Daoy (cell line): ENCODE measurements at regions not wholly inside any gene's neighbourhood (a gene's known extent, or its start where the extent isn't known, plus 50 kb on each side); places are given as distances from the start of the nearest gene placed in this dataset.

Experiments
- DNase-seq: peaks from one replicate; pipeline ENCODE4 v3.0.0-alpha.2; 2015; ENCODE audit warnings: low read depth

GRCh38 chr6:82645536-82646230 lies 282.1 kb downstream of the TPBG start:
- DNase-seq: peak; percentile 9

DNA sequence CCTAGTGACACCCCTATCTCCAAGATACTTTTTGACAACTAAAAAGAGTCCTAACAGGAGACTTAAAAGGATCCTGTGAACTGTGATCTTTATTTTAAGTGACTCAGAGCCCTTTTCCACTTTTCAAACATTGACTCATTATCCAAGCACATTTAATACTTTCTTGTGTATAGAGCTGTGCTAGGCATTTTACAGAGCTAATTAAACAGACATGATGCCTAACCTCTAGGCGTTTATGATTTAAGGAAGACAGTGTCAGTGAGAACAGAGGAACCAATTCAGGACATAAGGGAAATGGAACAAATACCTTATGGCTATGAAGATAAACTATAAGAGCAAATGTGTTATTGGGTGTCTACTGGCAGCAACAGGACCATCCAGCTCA lies 282.6 kb downstream of the TPBG start:
- DNase-seq: peak; percentile 19

GRCh38 chr6:82651845-82652335 lies 288.3 kb downstream of the TPBG start:
- DNase-seq: no peak

DNA sequence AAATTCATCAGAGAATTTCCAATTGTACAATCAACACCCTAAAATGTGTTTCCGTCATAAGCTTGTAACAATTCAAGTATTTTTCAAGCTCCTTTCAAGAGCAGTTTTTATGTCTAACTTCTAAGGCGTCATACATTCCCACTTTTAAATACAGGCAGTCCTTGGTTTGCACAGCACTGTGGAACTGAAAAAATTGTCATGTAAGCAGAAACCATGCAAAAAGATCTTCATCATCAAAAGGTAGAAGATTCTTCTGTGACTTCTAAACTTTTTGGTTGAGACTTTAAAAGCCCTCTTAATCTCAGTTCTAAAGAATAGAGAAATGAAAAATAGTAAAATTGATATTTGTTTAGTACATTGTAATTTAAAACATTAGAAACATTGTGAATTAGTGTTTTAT lies 315.6 kb downstream of the TPBG start:
- DNase-seq: no peak

GRCh38 chr6:82680192-82680591 lies 316.6 kb downstream of the TPBG start:
- DNase-seq: no peak

GRCh38 chr6:82681119-82681714 lies 317.6 kb downstream of the TPBG start:
- no peak for DNase-seq

GRCh38 chr6:82686719-82687118 lies 323.1 kb downstream of the TPBG start:
- DNase-seq: no peak

GRCh38 chr6:82687855-82688254 lies 324.2 kb downstream of the TPBG start:
- peak; percentile 24 for DNase-seq

GRCh38 chr6:82690283-82690682 lies 326.7 kb downstream of the TPBG start:
- no peak for DNase-seq

GRCh38 chr6:82691997-82692396 lies 328.4 kb downstream of the TPBG start:
- no peak for DNase-seq

- DNase-seq: no peak
Observed at GRCh38 chr6:82693094-82693493, 329.5 kb downstream of the TPBG start.

DNA sequence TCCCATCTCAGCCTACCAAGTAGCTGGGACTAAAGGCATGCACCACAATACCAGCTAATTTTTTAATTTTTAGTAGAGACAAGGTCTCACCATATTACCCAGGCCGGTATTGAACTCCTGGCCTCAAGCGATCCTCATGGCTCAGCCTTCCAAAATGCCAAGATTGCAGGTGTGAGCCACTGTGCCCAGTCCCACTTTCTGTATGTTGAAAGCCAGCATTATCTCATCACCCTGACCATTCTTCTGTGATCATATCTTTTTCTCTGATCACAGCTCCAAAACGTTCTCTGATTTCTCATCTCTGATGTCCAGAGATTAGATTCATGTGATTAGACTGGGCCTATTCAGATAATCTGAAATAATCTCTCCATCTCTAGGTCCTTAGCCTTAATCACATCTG lies 337.7 kb downstream of the TPBG start:
- no peak for DNase-seq

DNA sequence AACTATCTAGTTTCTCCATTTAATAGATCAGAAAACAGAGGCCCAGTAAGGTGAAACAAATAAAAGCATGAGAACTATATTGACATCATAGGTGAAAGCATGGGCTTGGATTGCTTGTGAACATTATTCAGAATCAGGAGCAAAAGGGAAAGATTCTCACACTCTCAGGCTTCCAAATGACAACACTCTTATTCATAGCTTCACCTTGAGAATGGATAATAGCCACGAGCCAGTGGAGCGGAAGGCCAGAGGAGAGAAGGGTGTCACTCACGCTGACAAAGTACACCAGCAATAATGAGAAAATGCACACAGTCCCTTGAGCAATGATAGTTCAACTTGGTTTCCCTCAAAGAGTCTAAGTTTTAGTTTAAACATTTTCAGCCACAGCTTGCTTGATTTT lies 339.0 kb downstream of the TPBG start:
- no peak for DNase-seq

- DNase-seq: no peak
Observed at GRCh38 chr6:82703230-82703629, 339.6 kb downstream of the TPBG start.

GRCh38 chr6:82704045-82704444 lies 340.4 kb downstream of the TPBG start:
- DNase-seq: no peak

GRCh38 chr6:82705579-82705978 lies 342.0 kb downstream of the TPBG start:
- no peak for DNase-seq

- DNase-seq: no peak
Observed at GRCh38 chr6:82711105-82711827, 347.6 kb downstream of the TPBG start.

DNA sequence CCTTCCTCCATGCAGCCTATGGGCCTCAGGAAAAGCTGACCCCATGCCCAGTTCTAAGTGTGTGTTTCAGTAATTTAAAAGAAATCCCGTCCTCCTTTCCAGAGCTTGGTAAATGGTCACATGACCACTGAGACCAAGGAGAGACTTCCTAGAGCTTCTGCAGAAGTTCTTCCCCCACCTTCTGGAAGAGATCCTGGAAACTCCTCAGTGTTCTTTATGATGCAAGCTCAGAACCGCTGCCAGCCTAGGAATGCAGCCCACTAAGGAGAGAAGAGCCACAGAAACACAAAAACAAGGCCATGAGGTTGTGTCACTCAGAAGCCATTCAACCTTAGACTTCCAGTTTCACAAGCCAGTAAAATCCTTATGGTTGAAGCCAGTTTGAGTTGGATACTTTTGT lies 348.4 kb downstream of the TPBG start:
- no peak for DNase-seq

GRCh38 chr6:82712389-82712788 lies 348.8 kb downstream of the TPBG start:
- DNase-seq: no peak

DNA sequence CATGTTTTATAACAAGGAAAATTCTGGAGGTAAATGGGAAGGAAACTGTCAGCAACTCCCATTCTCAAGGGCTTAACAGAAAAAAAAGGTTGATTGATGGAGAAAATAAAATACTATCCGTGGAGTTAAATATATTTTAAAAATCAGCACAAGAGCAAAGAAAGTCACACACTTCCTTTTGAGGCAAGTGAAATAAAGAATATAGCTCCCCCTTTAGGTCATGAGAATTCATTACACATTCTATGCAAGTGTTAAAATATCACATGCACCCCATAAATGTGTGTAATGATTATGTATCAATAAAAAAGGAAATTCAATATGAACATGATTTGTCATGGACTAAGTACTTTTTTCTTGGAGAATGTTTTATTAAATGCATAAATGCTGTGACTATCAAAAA lies 349.2 kb downstream of the TPBG start:
- DNase-seq: no peak

GRCh38 chr6:82720992-82721391 lies 344.6 kb downstream of the UBE3D start:
- DNase-seq: no peak

- no peak for DNase-seq
Observed at GRCh38 chr6:82735790-82736189, 329.9 kb downstream of the UBE3D start.

DNA sequence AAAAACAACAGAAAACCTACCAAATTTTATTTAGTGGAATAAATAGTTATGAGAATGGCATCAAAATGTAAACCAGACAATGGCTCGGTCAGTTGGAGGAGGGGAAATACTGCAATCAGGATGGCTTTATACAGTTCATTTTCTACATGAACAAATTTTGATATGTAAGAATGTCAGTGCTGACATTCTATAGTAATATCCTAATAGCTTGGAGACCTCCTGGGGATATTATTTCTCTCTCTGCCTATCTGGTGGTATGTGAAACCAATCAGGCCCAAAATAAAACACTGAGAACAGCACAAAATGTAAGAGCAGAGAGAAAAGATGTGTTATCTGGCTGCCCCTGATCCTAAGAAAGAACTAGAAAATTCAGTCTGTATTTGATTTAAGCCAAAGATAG lies 327.7 kb downstream of the UBE3D start:
- no peak for DNase-seq
